OCI-LY3 (cell line): ENCODE measurements at regions not wholly inside any gene's neighbourhood (a gene's known extent, or its start where the extent isn't known, plus 50 kb on each side); places are given as distances from the start of the nearest gene placed in this dataset.

Experiments used
- H2AFZ ChIP-seq: fragments of 200-600, 300-600 bp; shearing (Covaris generic); 2 replicates; pipeline ENCODE4 v1.6.0; 2014; ENCODE audit warnings: antibody characterized with exemption, low read depth, low read length
- H3K27ac ChIP-seq: fragments of 200-600, 300-600 bp; sonication (generic); 2 replicates; pipeline ENCODE4 v1.5.1; 2014; ENCODE audit warnings: mild to moderate bottlenecking, low read length, moderate library complexity, mixed read lengths
- H3K27me3 ChIP-seq: fragments of 200-600, 300-600 bp; sonication (generic); 2 replicates; pipeline ENCODE4 v1.6.1; 2014; ENCODE audit warnings: low read depth, low read length, mixed read lengths
- H3K36me3 ChIP-seq: fragments of 200-600, 300-600 bp; sonication (generic); replicated peaks from 2 replicates; pipeline ENCODE3; 2014; ENCODE audit warnings: low read depth, low read length, mixed read lengths
- H3K4me1 ChIP-seq: fragments of 300-600, 200-600 bp; sonication (generic); 2 replicates; pipeline ENCODE4 v1.6.1; 2014; ENCODE audit warnings: low read length, mixed read lengths
- H3K4me2 ChIP-seq: fragments of 200-600, 300-600 bp; sonication (generic); 2 replicates; pipeline ENCODE4 v1.6.1; 2014; ENCODE audit warnings: low read length, mixed read lengths
- H3K4me3 ChIP-seq: fragments of 300-600, 200-600 bp; sonication (generic); 2 replicates; pipeline ENCODE4 v1.5.1; 2014; ENCODE audit warnings: antibody characterized with exemption, mild to moderate bottlenecking, low read length, moderate library complexity
- H3K79me2 ChIP-seq: fragments of 300-600, 200-600 bp; shearing (Covaris generic); 2 replicates; pipeline ENCODE4 v1.6.1; 2014; ENCODE audit warnings: mild to moderate bottlenecking, low read length, mixed read lengths
- H3K9ac ChIP-seq: fragments of 300-600, 200-600 bp; shearing (Covaris generic); 2 replicates; pipeline ENCODE4 v1.6.0; 2014; ENCODE audit warnings: mild to moderate bottlenecking, low read length, moderate library complexity
- H3K9me3 ChIP-seq: fragments of 200-600, 300-600 bp; shearing (Covaris generic); 2 replicates; pipeline ENCODE4 v1.6.1; 2014; ENCODE audit warnings: low read length, mixed read lengths; ENCODE audit not compliant: insufficient read depth
- H4K20me1 ChIP-seq: fragments of 200-600, 300-600 bp; sonication (generic); 2 replicates; pipeline ENCODE4 v1.6.1; 2016; ENCODE audit warnings: low read length, mixed read lengths; ENCODE audit not compliant: insufficient read depth
- EZH2phosphoT487 ChIP-seq: fragments of 200-600 bp; shearing (Covaris generic); IDR thresholded peaks from 2 replicates; pipeline ENCODE4 v1.6.1; 2018; ENCODE audit warnings: antibody characterized with exemption, mixed run types, low read depth
- TF ChIP-seq, protein P1 (sequence below): fragments of 200-600, 300-600 bp; sonication (generic); IDR thresholded peaks from 2 replicates; pipeline ENCODE4 v1.5.1; 2014; ENCODE audit warnings: antibody characterized with exemption, low read length, low read depth

DNA sequence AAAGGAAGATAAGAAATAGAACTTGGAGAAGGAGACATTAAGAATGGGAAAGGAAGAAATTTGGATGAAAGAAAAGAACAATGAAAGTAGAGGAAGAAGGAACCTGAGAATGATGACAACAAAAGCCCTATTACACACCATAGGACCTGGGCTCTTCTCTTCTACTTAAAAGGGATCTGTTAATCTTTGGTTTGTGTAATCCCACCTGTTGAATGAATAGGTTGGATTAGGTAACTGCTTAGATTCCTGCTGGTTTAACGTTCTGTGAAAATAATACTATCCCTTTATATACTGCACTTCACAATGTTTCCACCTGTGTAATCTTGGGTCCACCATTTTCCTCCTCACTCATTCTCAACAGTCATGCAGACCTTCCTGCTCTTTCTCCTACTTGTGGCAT is 157.8 kb upstream of the ATP10B start:
- Histone ChIP-seq H3K79me2 (no peaks in the 10 kb centered on the region), H3K4me3 (no peak overlapping the region), H2AFZ (no peak overlapping the region), H3K9me3 (no peaks in the 10 kb centered on the region), H3K27me3 (no peaks in the 10 kb centered on the region), H3K4me1 (no peaks in the 10 kb centered on the region), H3K4me2 (no peak overlapping the region), H3K27ac (no peak overlapping the region), H3K36me3 (no peaks in the 10 kb centered on the region), H4K20me1 (no peaks in the 10 kb centered on the region), H3K9ac (no peak overlapping the region)
- TF ChIP-seq EZH2phosphoT487, result no peak
- TF ChIP-seq, protein P1, sequence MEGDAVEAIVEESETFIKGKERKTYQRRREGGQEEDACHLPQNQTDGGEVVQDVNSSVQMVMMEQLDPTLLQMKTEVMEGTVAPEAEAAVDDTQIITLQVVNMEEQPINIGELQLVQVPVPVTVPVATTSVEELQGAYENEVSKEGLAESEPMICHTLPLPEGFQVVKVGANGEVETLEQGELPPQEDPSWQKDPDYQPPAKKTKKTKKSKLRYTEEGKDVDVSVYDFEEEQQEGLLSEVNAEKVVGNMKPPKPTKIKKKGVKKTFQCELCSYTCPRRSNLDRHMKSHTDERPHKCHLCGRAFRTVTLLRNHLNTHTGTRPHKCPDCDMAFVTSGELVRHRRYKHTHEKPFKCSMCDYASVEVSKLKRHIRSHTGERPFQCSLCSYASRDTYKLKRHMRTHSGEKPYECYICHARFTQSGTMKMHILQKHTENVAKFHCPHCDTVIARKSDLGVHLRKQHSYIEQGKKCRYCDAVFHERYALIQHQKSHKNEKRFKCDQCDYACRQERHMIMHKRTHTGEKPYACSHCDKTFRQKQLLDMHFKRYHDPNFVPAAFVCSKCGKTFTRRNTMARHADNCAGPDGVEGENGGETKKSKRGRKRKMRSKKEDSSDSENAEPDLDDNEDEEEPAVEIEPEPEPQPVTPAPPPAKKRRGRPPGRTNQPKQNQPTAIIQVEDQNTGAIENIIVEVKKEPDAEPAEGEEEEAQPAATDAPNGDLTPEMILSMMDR, result no peak

DNA sequence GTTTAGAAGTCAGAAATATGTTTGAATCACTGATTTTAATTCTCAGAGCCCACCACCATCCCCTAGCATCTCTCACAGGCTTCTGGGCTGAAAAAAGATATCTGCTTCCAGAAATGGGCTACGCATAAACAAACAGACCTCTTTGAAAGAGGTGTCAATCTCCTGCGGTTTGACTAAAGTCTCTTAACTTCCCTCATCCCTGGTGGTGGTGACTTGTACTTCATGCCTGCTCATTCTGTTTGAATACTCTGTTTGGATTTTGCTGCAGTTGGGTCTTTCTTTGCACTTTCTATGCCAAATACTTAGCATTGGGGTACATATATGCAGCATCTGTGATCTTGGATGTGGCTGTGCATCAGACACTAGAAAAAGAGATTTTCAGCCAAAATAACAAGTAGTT is 157.2 kb upstream of the ATP10B start:
- H3K27ac ChIP-seq, result no peak overlapping the region

DNA sequence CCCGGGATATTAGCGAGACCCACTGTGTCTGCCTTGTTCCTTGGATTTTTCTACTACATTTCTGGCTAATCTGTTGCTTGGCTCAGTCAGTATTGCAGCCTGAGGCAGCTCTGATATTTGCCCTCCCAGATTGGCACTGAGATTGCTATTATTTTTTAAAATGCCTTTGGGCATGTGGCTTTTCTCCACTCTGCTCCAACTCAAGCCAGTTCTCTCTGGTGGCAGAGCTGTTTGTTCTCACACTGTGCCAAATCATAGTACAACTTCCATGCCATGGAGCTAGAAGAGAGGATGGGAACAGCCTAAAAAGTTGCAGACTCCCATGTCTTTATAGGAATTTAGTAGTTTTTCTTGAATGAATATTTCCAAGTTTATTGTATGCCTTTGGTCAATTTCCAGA is 155.9 kb upstream of the ATP10B start:
- H3K9me3 ChIP-seq, result no peaks in the 10 kb centered on the region
- H2AFZ ChIP-seq, result no peak overlapping the region
- no peak overlapping the region for H3K27ac ChIP-seq
- no peaks in the 10 kb centered on the region for H3K4me1 ChIP-seq
- no peaks in the 10 kb centered on the region for H3K79me2 ChIP-seq
- no peak overlapping the region for H3K4me3 ChIP-seq
- H3K4me2 ChIP-seq, result no peak overlapping the region
- H3K9ac ChIP-seq, result no peak overlapping the region
- no peaks in the 10 kb centered on the region for H3K27me3 ChIP-seq
- H3K36me3 ChIP-seq, result no peaks in the 10 kb centered on the region
- no peaks in the 10 kb centered on the region for H4K20me1 ChIP-seq
- no peak for TF ChIP-seq EZH2phosphoT487
- TF ChIP-seq, protein P1, result no peak

More for the DNA sequence above, 157.2 kb upstream of the ATP10B start:
- no peak overlapping the region for H3K4me2 ChIP-seq
- no peaks in the 10 kb centered on the region for H4K20me1 ChIP-seq
- H3K79me2 ChIP-seq, result no peaks in the 10 kb centered on the region
- H3K4me3 ChIP-seq, result no peak overlapping the region
- no peaks in the 10 kb centered on the region for H3K4me1 ChIP-seq
- H3K9ac ChIP-seq, result no peak overlapping the region
- TF ChIP-seq, protein P1, result no peak
- TF ChIP-seq EZH2phosphoT487, result no peak
- no peaks in the 10 kb centered on the region for H3K36me3 ChIP-seq
- H3K9me3 ChIP-seq, result no peaks in the 10 kb centered on the region
- H3K27me3 ChIP-seq, result no peaks in the 10 kb centered on the region
- no peak overlapping the region for H2AFZ ChIP-seq

- 0 out of 2 replicates have a peak, but pooled peaks cover 6% of the 10 kb centered on the region for H3K4me1 ChIP-seq
- no peaks in the 10 kb centered on the region for H3K36me3 ChIP-seq
- no peaks in the 10 kb centered on the region for H3K9me3 ChIP-seq
- no peak overlapping the region for H2AFZ ChIP-seq
- H3K79me2 ChIP-seq, result no peaks in the 10 kb centered on the region
- TF ChIP-seq EZH2phosphoT487, result no peak
- TF ChIP-seq, protein P1, result no peak
- H3K27me3 ChIP-seq, result no peaks in the 10 kb centered on the region
- no peaks in the 10 kb centered on the region for H4K20me1 ChIP-seq
- H3K4me2 ChIP-seq, result no peak overlapping the region
- no peak overlapping the region for H3K9ac ChIP-seq
- no peak overlapping the region for H3K27ac ChIP-seq
- no peak overlapping the region for H3K4me3 ChIP-seq
These were observed 150.6 kb upstream of the ATP10B start for GRCh38 chr5:161002571-161003074.
